ENCODE measurements at regions not wholly inside any gene's neighbourhood (a gene's known extent, or its start where the extent isn't known, plus 50 kb on each side); places are given as distances from the start of the nearest gene placed in this dataset.

DNA sequence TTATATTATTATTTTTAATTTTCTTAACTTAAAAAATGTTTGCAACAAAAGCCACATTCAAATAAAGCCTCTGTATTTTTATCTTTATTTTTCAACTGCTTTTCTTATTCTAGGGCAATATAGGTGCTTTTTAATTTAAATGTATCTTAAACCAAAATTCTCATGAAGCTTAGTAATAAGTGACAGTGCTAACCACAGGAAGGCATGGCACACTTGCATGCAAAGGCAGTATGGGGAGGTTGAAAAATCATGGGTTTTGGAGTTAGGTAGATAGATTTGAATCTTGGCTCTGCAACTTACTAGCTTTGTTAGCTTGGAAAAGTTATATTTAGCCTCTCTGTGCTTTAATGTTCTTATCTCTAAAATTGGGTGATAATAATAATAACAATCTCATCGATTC is 458.0 kb downstream of the DMAC1 start:
- no peak overlapping the region for H3K9ac ChIP-seq
- TF ChIP-seq Cebpa-rat (IDR thresholded peaks at IDR 0.05) = no peak
- no peaks in the 10 kb centered on the region for H3K9me3 ChIP-seq (replicated peaks in 1 of 11)
- H3K27me3 ChIP-seq = no peaks in the 10 kb centered on the region
- H3K27ac ChIP-seq = peak overlapping the region in 1 of 11 experiments; percentile 43; a peak in 3 of 22 replicates
- no peaks in the 10 kb centered on the region for H3K36me3 ChIP-seq
- peak overlapping the region in 3 of 11 experiments; percentile 7 to 45 (median 37); a peak in 3 of 22 replicates for H3K4me2 ChIP-seq
- peaks cover 0 to 26% (median 7%) of the 10 kb centered on the region in 10 experiments; a peak in 8 of 20 replicates for H3K4me1 ChIP-seq
- H3K4me3 ChIP-seq = no peak overlapping the region
- no peaks in the 10 kb centered on the region for H4K20me1 ChIP-seq

DNA sequence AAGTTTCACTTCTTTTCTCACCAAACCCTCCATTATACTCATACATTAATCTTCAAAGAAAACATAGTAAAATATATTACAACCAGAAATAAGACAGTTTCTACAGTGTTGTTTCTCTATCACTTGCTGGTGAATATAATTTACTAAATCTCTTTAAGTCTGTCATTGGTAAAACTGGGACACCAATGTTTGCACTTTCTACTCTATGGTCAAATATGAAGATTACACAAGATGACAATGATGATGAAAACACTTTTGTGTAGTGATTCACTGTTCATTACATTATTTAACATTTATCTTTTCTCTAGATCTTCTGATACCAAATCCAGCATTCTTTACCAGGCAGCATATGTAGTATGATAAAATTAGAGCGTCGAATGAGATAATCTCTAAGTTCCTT is 459.1 kb downstream of the DMAC1 start:
- Histone ChIP-seq H3K4me1 (peaks cover 0 to 18% (median 7%) of the 10 kb centered on the region in 10 experiments; a peak in 8 of 20 replicates), H4K20me1 (no peaks in the 10 kb centered on the region), H3K27ac (no peak overlapping the region), H3K9ac (no peak overlapping the region), H3K4me2 (no peak overlapping the region), H3K36me3 (no peaks in the 10 kb centered on the region), H3K9me3 (replicated peaks in 1 of 11) (no peaks in the 10 kb centered on the region), H3K27me3 (no peaks in the 10 kb centered on the region), H3K4me3 (no peak overlapping the region)
- TF ChIP-seq Cebpa-rat (IDR thresholded peaks at IDR 0.05) = no peak

DNA sequence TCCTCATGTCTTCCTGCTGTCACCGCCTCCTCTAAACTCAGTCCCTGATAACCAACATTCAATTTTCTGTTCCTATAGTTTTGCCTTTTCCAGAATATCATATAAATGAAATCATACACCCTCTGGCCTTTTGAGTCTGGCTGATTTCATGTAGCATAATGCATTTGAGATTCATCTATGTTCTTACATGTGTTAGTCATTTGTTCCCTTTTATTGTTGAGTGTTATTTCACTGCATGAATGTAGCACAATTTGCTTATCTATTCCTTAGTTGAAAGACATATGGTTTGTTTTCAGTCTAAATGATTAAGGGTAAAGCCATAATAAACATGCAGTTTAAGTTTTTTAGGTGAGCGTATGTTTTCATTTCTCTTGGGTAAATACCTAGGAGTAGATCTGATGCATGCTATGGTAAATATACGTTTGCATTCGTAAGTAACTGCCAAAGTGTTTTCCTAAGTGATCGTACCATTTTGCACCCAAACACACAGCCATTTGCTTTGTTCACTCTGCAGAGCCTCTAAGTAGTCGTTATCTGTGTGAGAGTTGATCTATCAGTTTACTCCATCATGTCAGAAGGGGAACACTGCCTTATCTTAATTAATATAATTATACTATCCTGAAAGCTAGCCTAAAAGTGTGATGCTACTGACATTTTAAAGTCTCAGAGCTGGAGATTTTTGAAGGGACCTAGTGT is 460.8 kb downstream of the DMAC1 start:
- no peak for TF ChIP-seq Cebpa-rat (IDR thresholded peaks at IDR 0.05)
- Histone ChIP-seq H3K4me1 (peaks cover 0 to 18% (median 7%) of the 10 kb centered on the region in 10 experiments; a peak in 8 of 20 replicates), H3K36me3 (no peaks in the 10 kb centered on the region), H3K9ac (no peak overlapping the region), H3K27me3 (no peaks in the 10 kb centered on the region), H3K4me3 (no peak overlapping the region), H3K27ac (no peak overlapping the region), H3K4me2 (no peak overlapping the region), H4K20me1 (no peaks in the 10 kb centered on the region), H3K9me3 (replicated peaks in 1 of 11) (no peaks in the 10 kb centered on the region)

DNA sequence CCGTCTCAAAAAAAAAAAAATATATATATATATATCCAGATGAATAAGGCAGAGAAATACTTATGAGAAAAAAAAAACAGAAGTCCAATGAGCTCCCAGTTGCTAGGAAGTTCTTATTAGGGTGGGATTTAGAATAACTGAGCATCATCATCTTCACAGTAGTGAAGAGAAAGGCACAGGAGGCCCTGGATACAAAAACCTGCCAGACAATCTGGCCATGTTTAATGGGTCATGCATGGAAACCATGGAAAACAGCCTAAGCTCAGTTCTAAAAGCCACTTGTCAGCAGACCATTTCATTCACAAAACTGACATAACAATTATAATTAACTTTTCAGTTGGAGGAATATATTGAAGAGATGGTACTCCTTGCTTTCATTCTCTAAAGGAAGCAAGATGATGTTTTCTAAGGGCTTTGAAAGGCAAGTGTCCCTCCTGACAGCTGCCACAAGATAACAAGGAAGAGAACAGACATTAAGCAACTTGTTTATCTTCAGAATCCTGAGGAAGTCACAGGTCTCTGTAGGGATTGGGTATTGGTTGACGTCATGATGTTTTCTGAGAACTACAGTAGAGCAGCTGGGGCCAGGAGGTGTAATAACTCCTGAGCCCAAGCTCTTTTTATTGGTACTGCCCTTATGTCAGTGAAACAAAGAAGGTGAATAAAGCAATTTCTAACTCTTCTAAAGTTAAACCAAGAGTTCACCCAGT is 463.1 kb downstream of the DMAC1 start:
- Histone ChIP-seq H3K27me3 (no peaks in the 10 kb centered on the region), H3K9me3 (replicated peaks in 1 of 11) (no peaks in the 10 kb centered on the region), H3K4me3 (no peak overlapping the region), H3K4me1 (peaks cover 0 to under 1% (median 0%) of the 10 kb centered on the region in 10 experiments; a peak in 1 of 20 replicates), H3K4me2 (peak overlapping the region in 1 of 11 experiments; percentile 2; a peak in 1 of 22 replicates), H4K20me1 (no peaks in the 10 kb centered on the region), H3K27ac (no peak overlapping the region), H3K9ac (no peak overlapping the region), H3K36me3 (no peaks in the 10 kb centered on the region)
- no peak for TF ChIP-seq Cebpa-rat (IDR thresholded peaks at IDR 0.05)

DNA sequence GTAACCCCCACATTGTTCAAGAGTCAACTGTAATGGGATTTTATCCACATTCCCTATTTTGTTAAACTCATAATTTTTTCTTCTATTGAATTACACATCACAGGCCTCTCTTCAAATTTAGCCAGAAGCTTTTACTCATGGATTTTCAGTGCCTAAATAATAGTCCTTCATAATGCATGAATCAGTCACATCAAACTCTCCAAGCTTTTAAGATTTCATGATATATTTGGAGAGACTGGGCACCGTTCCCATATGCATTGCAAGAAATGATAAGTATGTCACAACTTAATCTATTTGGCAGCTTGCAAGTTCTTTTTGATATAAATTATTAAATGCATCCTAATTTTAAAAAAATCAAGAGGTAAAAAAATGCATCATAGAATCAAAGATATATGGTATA is 465.9 kb downstream of the DMAC1 start:
- no peak for TF ChIP-seq Cebpa-rat (IDR thresholded peaks at IDR 0.05)
- Histone ChIP-seq H3K9me3 (replicated peaks in 1 of 11) (no peaks in the 10 kb centered on the region), H3K4me2 (no peak overlapping the region), H3K4me1 (no peaks in the 10 kb centered on the region), H3K36me3 (no peaks in the 10 kb centered on the region), H3K9ac (no peak overlapping the region), H3K27ac (no peak overlapping the region), H3K27me3 (no peaks in the 10 kb centered on the region), H4K20me1 (no peaks in the 10 kb centered on the region), H3K4me3 (no peak overlapping the region)

DNA sequence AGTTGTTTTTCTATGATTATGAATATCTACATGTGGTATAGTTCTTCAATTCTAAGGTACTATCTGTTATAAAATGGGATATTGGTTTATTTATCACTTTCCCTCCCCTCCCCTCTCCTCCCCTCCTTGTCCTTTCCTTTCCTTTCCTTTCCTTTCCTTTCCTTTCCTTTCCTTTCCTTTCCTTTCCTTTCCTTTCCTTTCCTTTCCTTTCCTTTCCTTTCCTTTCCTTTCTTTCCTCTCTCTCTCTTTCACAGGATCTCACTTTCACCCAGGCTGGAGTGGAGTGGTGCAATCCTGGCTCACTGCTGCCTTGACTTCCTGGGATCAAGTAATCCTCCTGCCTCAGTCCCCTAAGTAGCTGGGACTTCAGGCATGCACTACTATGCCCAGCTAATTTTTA is 466.8 kb downstream of the DMAC1 start:
- no peak for TF ChIP-seq Cebpa-rat (IDR thresholded peaks at IDR 0.05)

DNA sequence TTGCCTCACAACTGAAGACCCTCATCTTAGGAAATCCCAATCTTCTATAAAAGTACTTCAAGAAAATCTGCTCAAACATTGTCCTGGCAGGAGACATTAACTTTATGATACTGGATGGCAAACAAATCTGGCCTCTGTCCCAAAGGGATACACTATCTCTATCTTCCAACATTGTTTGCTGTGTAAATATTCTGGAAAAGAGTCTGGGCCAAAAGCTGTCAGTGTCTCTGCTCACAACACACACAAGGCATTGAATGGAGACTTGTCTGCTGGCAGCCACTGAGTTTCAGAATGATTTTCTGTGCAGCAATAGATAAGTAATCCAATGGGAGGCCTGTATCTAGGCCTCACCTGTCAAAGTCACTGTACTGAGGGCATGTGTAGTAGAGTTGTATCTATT is 471.1 kb downstream of the DMAC1 start:
- Histone ChIP-seq H3K9me3 (replicated peaks in 1 of 11) (no peaks in the 10 kb centered on the region), H3K27me3 (no peaks in the 10 kb centered on the region), H3K36me3 (no peaks in the 10 kb centered on the region), H3K4me1 (no peaks in the 10 kb centered on the region), H3K4me2 (no peak overlapping the region), H3K27ac (no peak overlapping the region), H3K9ac (no peak overlapping the region), H4K20me1 (no peaks in the 10 kb centered on the region), H3K4me3 (no peak overlapping the region)
- no peak for TF ChIP-seq Cebpa-rat (IDR thresholded peaks at IDR 0.05)

More for the DNA sequence above, 466.8 kb downstream of the DMAC1 start:
- no peaks in the 10 kb centered on the region for H3K36me3 ChIP-seq
- no peak overlapping the region for H3K9ac ChIP-seq
- H3K4me2 ChIP-seq = no peak overlapping the region
- H3K4me3 ChIP-seq = no peak overlapping the region
- H4K20me1 ChIP-seq = no peaks in the 10 kb centered on the region
- no peak overlapping the region for H3K27ac ChIP-seq
- H3K9me3 ChIP-seq (replicated peaks in 1 of 11) = no peaks in the 10 kb centered on the region
- no peaks in the 10 kb centered on the region for H3K4me1 ChIP-seq
- H3K27me3 ChIP-seq = no peaks in the 10 kb centered on the region

DNA sequence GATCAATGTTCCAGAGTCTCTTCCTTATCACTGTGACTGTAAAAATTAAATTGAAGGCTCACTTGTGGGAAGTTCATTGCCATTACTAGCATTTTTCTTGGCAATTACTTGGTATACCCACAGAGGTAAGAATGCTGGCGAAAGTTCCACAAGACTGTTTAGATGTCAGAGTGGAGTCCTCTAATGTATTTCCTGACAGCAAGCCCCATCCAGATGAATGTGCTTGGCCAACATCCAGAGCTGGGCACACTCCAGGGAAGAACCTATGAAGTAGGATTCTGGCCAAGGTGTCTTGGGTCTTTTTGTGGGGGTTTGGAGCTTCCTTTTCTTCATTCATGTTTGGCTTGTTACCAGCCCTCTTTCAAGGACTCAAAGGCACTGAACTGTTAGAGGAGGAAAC is 473.6 kb downstream of the DMAC1 start:
- H3K9me3 ChIP-seq (replicated peaks in 1 of 11) = no peaks in the 10 kb centered on the region

DNA sequence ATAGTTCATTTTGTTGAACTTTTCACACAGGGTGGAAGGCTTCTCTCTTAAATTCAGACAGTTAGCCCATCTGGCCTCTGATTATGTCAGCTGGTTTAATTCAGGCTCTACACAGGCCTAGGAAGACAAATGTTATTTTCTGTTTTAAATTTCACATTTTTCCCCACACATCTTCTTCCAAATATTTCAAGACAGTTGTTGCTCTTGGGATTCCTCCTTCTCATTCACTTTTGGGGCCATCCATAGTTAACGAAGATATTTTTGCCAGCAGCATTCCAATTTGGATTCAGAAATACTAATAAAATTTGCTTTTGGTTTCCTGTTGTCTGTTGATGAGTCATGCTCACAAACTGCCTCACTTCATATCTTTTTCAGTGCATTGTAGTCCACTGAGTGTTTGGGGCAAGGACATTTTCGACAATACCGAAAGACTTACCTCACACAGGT is 475.4 kb downstream of the DMAC1 start:
- no peak overlapping the region for H3K4me3 ChIP-seq
- H3K9ac ChIP-seq = no peak overlapping the region
- no peaks in the 10 kb centered on the region for H3K9me3 ChIP-seq (replicated peaks in 1 of 11)
- H4K20me1 ChIP-seq = no peaks in the 10 kb centered on the region
- no peak overlapping the region for H3K27ac ChIP-seq
- no peaks in the 10 kb centered on the region for H3K27me3 ChIP-seq
- no peak for TF ChIP-seq Cebpa-rat (IDR thresholded peaks at IDR 0.05)
- 0 out of 20 replicates have a peak, but pooled peaks cover 0 to 6% (median 0%) of the 10 kb centered on the region in 10 experiments for H3K4me1 ChIP-seq
- H3K36me3 ChIP-seq = no peaks in the 10 kb centered on the region
- H3K4me2 ChIP-seq = no peak overlapping the region

More for the DNA sequence above, 473.6 kb downstream of the DMAC1 start:
- Histone ChIP-seq H3K36me3 (no peaks in the 10 kb centered on the region), H4K20me1 (no peaks in the 10 kb centered on the region), H3K27me3 (no peaks in the 10 kb centered on the region), H3K4me1 (no peaks in the 10 kb centered on the region), H3K4me2 (no peak overlapping the region), H3K4me3 (no peak overlapping the region), H3K9ac (no peak overlapping the region), H3K27ac (no peak overlapping the region)
- no peak for TF ChIP-seq Cebpa-rat (IDR thresholded peaks at IDR 0.05)

Data from BLaER1 treated with 17β-estradiol and CSF1 and Interleukin-3, amounts not matched to agents 10 nM and 100 nM (cell line).